NCI-H2171 (cell line): ENCODE measurements at regions not wholly inside any gene's neighbourhood (a gene's known extent, or its start where the extent isn't known, plus 50 kb on each side); places are given as distances from the start of the nearest gene placed in this dataset.
"Not testable (repeated sequence)": the region's sequence is repeated elsewhere in the genome, so short reads cannot be mapped to it uniquely, and the experiment has no call there.

Experiments
- DNase-seq: peaks from one replicate; lab custom pipeline; 2025; lab: John Stamatoyannopoulos, UW

GRCh38 chr6:49274809-49275769 is 188.0 kb downstream of the MMUT start:
- DNase-seq = not testable (repeated sequence)

GRCh38 chr6:49269190-49269589 is 193.9 kb downstream of the MMUT start:
- DNase-seq = no peak

- no peak for DNase-seq
Observed at GRCh38 chr6:49264909-49265308, 198.1 kb downstream of the MMUT start.

GRCh38 chr6:49264496-49264895 is 198.6 kb downstream of the MMUT start:
- no peak for DNase-seq

GRCh38 chr6:49257549-49257948 is 205.5 kb downstream of the MMUT start:
- DNase-seq = no peak

- no peak for DNase-seq
Observed at GRCh38 chr6:49255335-49255734, 207.7 kb downstream of the MMUT start.

GRCh38 chr6:49252901-49253300 is 210.2 kb downstream of the MMUT start:
- DNase-seq = no peak

- DNase-seq = no peak
Observed at GRCh38 chr6:49233483-49233882, 229.6 kb downstream of the MMUT start.

- DNase-seq = no peak
Observed at GRCh38 chr6:49225471-49225870, 237.6 kb downstream of the MMUT start.

GRCh38 chr6:49220293-49220692 is 242.8 kb downstream of the MMUT start:
- no peak for DNase-seq

GRCh38 chr6:49205526-49205925 is 257.5 kb downstream of the MMUT start:
- no peak for DNase-seq

- no peak for DNase-seq
Observed at GRCh38 chr6:49202924-49203536, 260.0 kb downstream of the MMUT start.

- DNase-seq = no peak
Observed at GRCh38 chr6:49198015-49198414, 265.0 kb downstream of the MMUT start.

GRCh38 chr6:49162379-49162778 is 300.7 kb downstream of the MMUT start:
- DNase-seq = not testable (repeated sequence)

- no peak for DNase-seq
Observed at GRCh38 chr6:49155316-49155715, 307.7 kb downstream of the MMUT start.

GRCh38 chr6:49151957-49152356 is 311.1 kb downstream of the MMUT start:
- no peak for DNase-seq

- DNase-seq = no peak
Observed at GRCh38 chr6:49151461-49151860, 311.6 kb downstream of the MMUT start.

- no peak for DNase-seq
Observed at GRCh38 chr6:49151033-49151432, 312.0 kb downstream of the MMUT start.

GRCh38 chr6:49145280-49145679 is 317.8 kb downstream of the MMUT start:
- no peak for DNase-seq

GRCh38 chr6:49142421-49143151 is 320.5 kb downstream of the MMUT start:
- DNase-seq = no peak

- no peak for DNase-seq
Observed at GRCh38 chr6:49121970-49122369, 341.1 kb downstream of the MMUT start.

GRCh38 chr6:49118478-49118877 is 344.6 kb downstream of the MMUT start:
- no peak for DNase-seq

GRCh38 chr6:49110916-49111315 is 352.1 kb downstream of the MMUT start:
- DNase-seq = no peak
